A673 (cell line): ENCODE measurements at regions not wholly inside any gene's neighbourhood (a gene's known extent, or its start where the extent isn't known, plus 50 kb on each side); places are given as distances from the start of the nearest gene placed in this dataset.

Experiments used
- EZH2 ChIP-seq: fragments of 200-600 bp; sonication (generic); IDR thresholded peaks from 2 replicates; pipeline ENCODE4 v1.6.1; 2017; ENCODE audit warnings: borderline replicate concordance, low read depth, mild to moderate bottlenecking, mixed read lengths, antibody characterized with exemption, low read length; ENCODE audit not compliant: poor library complexity, severe bottlenecking
- TF ChIP-seq, protein P1 (sequence below): fragments of 300-800, 200-600 bp; sonication (generic); conservative IDR thresholded peaks from 2 replicates; pipeline ENCODE4 v1.5.1; 2017; ENCODE audit warnings: low read depth, mild to moderate bottlenecking, antibody characterized with exemption, low read length, moderate library complexity, mixed read lengths

- TF ChIP-seq, protein P1, sequence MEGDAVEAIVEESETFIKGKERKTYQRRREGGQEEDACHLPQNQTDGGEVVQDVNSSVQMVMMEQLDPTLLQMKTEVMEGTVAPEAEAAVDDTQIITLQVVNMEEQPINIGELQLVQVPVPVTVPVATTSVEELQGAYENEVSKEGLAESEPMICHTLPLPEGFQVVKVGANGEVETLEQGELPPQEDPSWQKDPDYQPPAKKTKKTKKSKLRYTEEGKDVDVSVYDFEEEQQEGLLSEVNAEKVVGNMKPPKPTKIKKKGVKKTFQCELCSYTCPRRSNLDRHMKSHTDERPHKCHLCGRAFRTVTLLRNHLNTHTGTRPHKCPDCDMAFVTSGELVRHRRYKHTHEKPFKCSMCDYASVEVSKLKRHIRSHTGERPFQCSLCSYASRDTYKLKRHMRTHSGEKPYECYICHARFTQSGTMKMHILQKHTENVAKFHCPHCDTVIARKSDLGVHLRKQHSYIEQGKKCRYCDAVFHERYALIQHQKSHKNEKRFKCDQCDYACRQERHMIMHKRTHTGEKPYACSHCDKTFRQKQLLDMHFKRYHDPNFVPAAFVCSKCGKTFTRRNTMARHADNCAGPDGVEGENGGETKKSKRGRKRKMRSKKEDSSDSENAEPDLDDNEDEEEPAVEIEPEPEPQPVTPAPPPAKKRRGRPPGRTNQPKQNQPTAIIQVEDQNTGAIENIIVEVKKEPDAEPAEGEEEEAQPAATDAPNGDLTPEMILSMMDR, result no peak
- no peak for TF ChIP-seq EZH2
Observed at GRCh38 chr10:10271639-10272192, 746.0 kb upstream of the CELF2 start.
